ENCODE measurements at regions not wholly inside any gene's neighbourhood (a gene's known extent, or its start where the extent isn't known, plus 50 kb on each side); places are given as distances from the start of the nearest gene placed in this dataset.

GRCh38 chr3:143215059-143215458 lies 95.5 kb downstream of the CHST2 start:
- H3K9me3 Mint-ChIP-seq: peaks cover 0 to 3% (median 0%) of the 10 kb centered on the region in 11 donors
- peaks cover 10 to 34% (median 30%) of the 10 kb centered on the region in 7 donors for H3K4me1 Mint-ChIP-seq
- intact Hi-C loops (cut with micrococcal nuclease): loop anchor here in 1 of 2 donors (5.0 kb wide), 1 partner anchor 33 kb away; no protein-coding TSS in a partner anchor
- H3K27me3 Mint-ChIP-seq: no peaks in the 10 kb centered on the region
- no peak overlapping the region for H3K27ac Mint-ChIP-seq
- Histone ChIP-seq H3K27ac (ENCODE audit: low read depth, low read length) (no peak overlapping the region), H3K9me3 (ENCODE audit: control insufficient read depth in 2 of 3, low read length in 3 of 3) (no peaks in the 10 kb centered on the region), H3K4me3 (ENCODE audit: low read length) (no peak overlapping the region), H3K36me3 (ENCODE audit: control insufficient read depth in 2 of 3, insufficient read depth in 3 of 3, low read length in 3 of 3) (no peaks in the 10 kb centered on the region), H3K4me1 (ENCODE audit: control insufficient read depth in 2 of 2, insufficient read depth in 2 of 2, low read length in 2 of 2) (peaks cover 0 to 11% of the 10 kb centered on the region in 2 donors), H3K27me3 (ENCODE audit: control insufficient read depth in 2 of 2, insufficient read depth in 2 of 2, low read length in 2 of 2) (no peaks in the 10 kb centered on the region)
- DNase-seq: no peak
- ATAC-seq: no peak
- no peak overlapping the region for H3K4me3 Mint-ChIP-seq
- CTCF ChIA-PET: no interaction called here
- no peaks in the 10 kb centered on the region for H3K36me3 Mint-ChIP-seq
- POLR2A ChIA-PET: interaction anchor here (0.6 kb wide), 1 partner anchor 140 kb away, joined by 3 read pairs; no protein-coding TSS in a partner anchor

All from naive thymus-derived CD4-positive, alpha-beta T cell (primary cell).